H1 (cell line): ENCODE measurements at regions not wholly inside any gene's neighbourhood (a gene's known extent, or its start where the extent isn't known, plus 50 kb on each side); places are given as distances from the start of the nearest gene placed in this dataset.

Experiments used
- CTCF ChIA-PET: fragments of 300-600 bp; sonication (Branson Sonifier 250); formaldehyde crosslinking; loops from one replicate; lab custom pipeline; 2021; ENCODE audit not compliant: partially characterized antibody; lab: Charles Lee
- POLR2A ChIA-PET: fragments of 300-600 bp; sonication (Branson Sonifier 250); formaldehyde crosslinking; loops from one replicate; lab custom pipeline; 2021; ENCODE audit warnings: inconsistent platforms; ENCODE audit not compliant: partially characterized antibody; lab: Charles Lee
- DNase-seq, 2 experiments: peaks; one replicate each; pipeline versions ENCODE4 v3.0.0 to v3.0.0-alpha.2; 2010 to 2022; ENCODE audit warnings: low spot score in 2 of 2, low read depth in 1 of 2, mixed read lengths in 1 of 2
- FAIRE-seq: peaks from 2 replicates; lab custom pipeline; 2011; peaks lifted over from hg19 to GRCh38; lab: Jason Lieb, UNC
- H2AFZ ChIP-seq: 2 replicates; pipeline ENCODE4 v1.8.1; 2012; ENCODE audit warnings: low read length, inconsistent platforms
- H2AK5ac ChIP-seq: 2 replicates; pipeline ENCODE4 v1.6.1; 2013; ENCODE audit warnings: low read depth, low read length
- H2BK120ac ChIP-seq: replicated peaks from 2 replicates; pipeline ENCODE3; 2013; ENCODE audit warnings: low read depth, low read length, inconsistent platforms
- H2BK12ac ChIP-seq: 2 replicates; pipeline ENCODE4 v1.6.1; 2013; ENCODE audit warnings: low read depth, low read length
- H2BK15ac ChIP-seq: 2 replicates; pipeline ENCODE4 v1.6.1; 2013; ENCODE audit warnings: low read length
- H2BK20ac ChIP-seq: 2 replicates; pipeline ENCODE4 v1.6.1; 2013; ENCODE audit warnings: low read length
- H2BK5ac ChIP-seq: 2 replicates; pipeline ENCODE4 v1.6.1; 2013; ENCODE audit warnings: low read depth, low read length
- H3K14ac ChIP-seq: 2 replicates; pipeline ENCODE4 v1.6.1; 2013; ENCODE audit warnings: inconsistent platforms; ENCODE audit not compliant: insufficient read length
- H3K18ac ChIP-seq: 2 replicates; pipeline ENCODE4 v1.6.1; 2013; ENCODE audit warnings: low read length; ENCODE audit errors: extremely low read depth
- H3K23ac ChIP-seq: 2 replicates; pipeline ENCODE4 v1.6.1; 2013; ENCODE audit warnings: inconsistent platforms; ENCODE audit not compliant: insufficient read length
- H3K23me2 ChIP-seq: 2 replicates; pipeline ENCODE4 v1.6.1; 2013; ENCODE audit warnings: low read depth, low read length
- H3K27ac ChIP-seq: 2 replicates; pipeline ENCODE4 v1.6.1; 2011; ENCODE audit warnings: low read depth, low read length, inconsistent platforms
- H3K27me3 ChIP-seq, 4 experiments: replicated peaks in 1 of 4; 1 replicate in 1 of 4; 2 replicates in 3 of 4; pipeline versions ENCODE4 v1.6.1 to v1.8.1; 2011 to 2013; ENCODE audit warnings: low read length in 3 of 4, mild to moderate bottlenecking in 3 of 4, inconsistent platforms in 2 of 4, mixed read lengths in 2 of 4, moderate library complexity in 1 of 4; ENCODE audit not compliant: control insufficient read depth in 3 of 4, insufficient read depth in 3 of 4; ENCODE audit errors: extremely low read depth in 1 of 4
- H3K36me3 ChIP-seq, 4 experiments: 2 replicates each; pipeline versions ENCODE4 v1.6.1 to v1.8.1; 2011 to 2013; ENCODE audit warnings: mild to moderate bottlenecking in 4 of 4, low read length in 3 of 4, moderate library complexity in 2 of 4, control low read depth in 1 of 4, inconsistent platforms in 1 of 4; ENCODE audit not compliant: insufficient read depth in 4 of 4, control insufficient read depth in 2 of 4
- H3K4ac ChIP-seq: replicated peaks from 2 replicates; pipeline ENCODE3; 2013; ENCODE audit warnings: low read length, low read depth, mixed read lengths, inconsistent platforms; ENCODE audit not compliant: insufficient read length
- H3K4me1 ChIP-seq, 4 experiments: replicated peaks in 1 of 4; 1 replicate in 1 of 4; 2 replicates in 3 of 4; pipeline versions ENCODE4 v1.6.1 to v1.8.1; 2011 to 2013; ENCODE audit warnings: low read length in 3 of 4, inconsistent platforms in 2 of 4, mixed read lengths in 1 of 4; ENCODE audit not compliant: insufficient read depth in 4 of 4, control insufficient read depth in 3 of 4
- H3K4me2 ChIP-seq, 2 experiments: 2 replicates each; pipeline versions ENCODE4 v1.6.1 to v1.8.1; 2011 to 2013; ENCODE audit warnings: low read depth in 2 of 2, low read length in 2 of 2, control low read depth in 1 of 2, inconsistent platforms in 1 of 2, mild to moderate bottlenecking in 1 of 2; ENCODE audit not compliant: insufficient read depth in 1 of 2
- H3K4me3 ChIP-seq, 4 experiments: fragments of 200-600, 300-600 bp in 1 of 4; sonication (generic), shearing (Covaris generic), sonication (Bioruptor Twin) in 1 of 4; 2 replicates each; pipeline versions ENCODE4 v1.5.1 to v1.8.1; 2011 to 2016; ENCODE audit warnings: low read length in 4 of 4, low read depth in 3 of 4, control low read depth in 2 of 4, inconsistent platforms in 2 of 4, mild to moderate bottlenecking in 2 of 4, mixed read lengths in 1 of 4, moderate library complexity in 1 of 4; ENCODE audit not compliant: insufficient read depth in 2 of 4; ENCODE audit errors: extremely low read depth in 1 of 4
- H3K56ac ChIP-seq: replicated peaks from 2 replicates; pipeline ENCODE3; 2013; ENCODE audit warnings: low read depth, mild to moderate bottlenecking, mixed read lengths, low read length, inconsistent platforms; ENCODE audit not compliant: insufficient read length
- H3K79me1 ChIP-seq: 2 replicates; pipeline ENCODE4 v1.6.1; 2013; ENCODE audit warnings: low read depth, low read length, control low read depth
- H3K79me2 ChIP-seq, 2 experiments: 2 replicates each; pipeline versions ENCODE4 v1.6.1 to v1.8.1; 2012 to 2013; ENCODE audit warnings: low read length in 2 of 2, mild to moderate bottlenecking in 2 of 2, inconsistent platforms in 1 of 2; ENCODE audit not compliant: insufficient read depth in 2 of 2, control insufficient read depth in 1 of 2
- H3K9ac ChIP-seq, 4 experiments: replicated peaks in 1 of 4; 1 replicate in 1 of 4; 2 replicates in 3 of 4; pipeline versions ENCODE4 v1.6.1 to v1.8.1; 2011 to 2013; ENCODE audit warnings: low read depth in 3 of 4, low read length in 3 of 4, control low read depth in 2 of 4, mild to moderate bottlenecking in 2 of 4, moderate library complexity in 2 of 4, inconsistent platforms in 1 of 4; ENCODE audit errors: extremely low read depth in 1 of 4
- H3K9me3 ChIP-seq, 2 experiments: 2 replicates each; pipeline versions ENCODE4 v1.6.1 to v1.8.1; 2012 to 2013; ENCODE audit warnings: mild to moderate bottlenecking in 2 of 2, moderate library complexity in 2 of 2, control low read depth in 1 of 2, inconsistent platforms in 1 of 2, low read depth in 1 of 2, low read length in 1 of 2, mixed read lengths in 1 of 2; ENCODE audit not compliant: insufficient read depth in 2 of 2
- H4K20me1 ChIP-seq, 2 experiments: replicated peaks in 1 of 2; 2 replicates each; pipeline versions ENCODE3 to v1.8.1; 2011 to 2013; ENCODE audit warnings: inconsistent platforms in 2 of 2, low read length in 2 of 2, mild to moderate bottlenecking in 1 of 2; ENCODE audit not compliant: insufficient read depth in 2 of 2, control insufficient read depth in 1 of 2
- H4K5ac ChIP-seq: 2 replicates; pipeline ENCODE4 v1.6.1; 2013; ENCODE audit warnings: low read length, low read depth, mixed read lengths, inconsistent platforms; ENCODE audit not compliant: insufficient read length
- H4K8ac ChIP-seq: 2 replicates; pipeline ENCODE4 v1.8.0; 2013; ENCODE audit warnings: mild to moderate bottlenecking, moderate library complexity, low read length, inconsistent platforms; ENCODE audit not compliant: insufficient read depth; ENCODE audit errors: extremely low read depth
- H4K91ac ChIP-seq: replicated peaks from 2 replicates; pipeline ENCODE3; 2013; ENCODE audit warnings: low read length, mixed read lengths, inconsistent platforms; ENCODE audit not compliant: insufficient read length
- BACH1 ChIP-seq: IDR thresholded peaks from 2 replicates; pipeline ENCODE4 v1.6.1; 2012; ENCODE audit warnings: low read length, improper control_type of control experiment
- CHD1 ChIP-seq: IDR thresholded peaks from 2 replicates; pipeline ENCODE4 v1.6.1; 2012; ENCODE audit warnings: low read depth, low read length, improper control_type of control experiment
- CHD2 ChIP-seq: IDR thresholded peaks from 2 replicates; pipeline ENCODE4 v1.6.1; 2012; ENCODE audit warnings: low read length, improper control_type of control experiment
- GABPA ChIP-seq: IDR thresholded peaks from 2 replicates; pipeline ENCODE4 v1.6.1; 2011; ENCODE audit warnings: mild to moderate bottlenecking, low read length, moderate library complexity, borderline replicate concordance; ENCODE audit not compliant: insufficient read depth
- HDAC2 ChIP-seq, 2 experiments: fragments of 300-600 bp in 1 of 2; sonication (generic) in 1 of 2; IDR thresholded peaks; 2 replicates each; pipeline ENCODE4 v1.6.1; 2011 to 2012; ENCODE audit warnings: low read depth in 2 of 2, low read length in 2 of 2, mild to moderate bottlenecking in 2 of 2, moderate library complexity in 2 of 2, borderline replicate concordance in 1 of 2, inconsistent platforms in 1 of 2
- HDAC6 ChIP-seq: IDR thresholded peaks from one replicate; pipeline ENCODE4 v1.7.1; 2012; ENCODE audit warnings: low read depth, mild to moderate bottlenecking, inconsistent platforms, low read length, moderate library complexity
- KDM5A ChIP-seq: fragments of 200-600 bp; IDR thresholded peaks from 2 replicates; pipeline ENCODE4 v1.7.1; 2012; ENCODE audit warnings: mild to moderate bottlenecking, low read length, inconsistent platforms, mixed read lengths
- PHF8 ChIP-seq: fragments of 200-600 bp; sonication (generic); conservative IDR thresholded peaks from 2 replicates; pipeline ENCODE4 v1.7.1; 2012; ENCODE audit warnings: low read depth, mild to moderate bottlenecking, inconsistent platforms, low read length, moderate library complexity
- RAD21 ChIP-seq, 2 experiments: IDR thresholded peaks in 1 of 2; conservative IDR thresholded peaks in 1 of 2; 2 replicates each; pipeline ENCODE4 v1.6.1; 2011; ENCODE audit warnings: low read depth in 2 of 2, low read length in 2 of 2, improper control_type of control experiment in 1 of 2, inconsistent platforms in 1 of 2, mild to moderate bottlenecking in 1 of 2, moderate library complexity in 1 of 2
- RFX5 ChIP-seq: IDR thresholded peaks from 2 replicates; pipeline ENCODE4 v1.6.1; 2011; ENCODE audit warnings: low read depth, low read length, improper control_type of control experiment, borderline replicate concordance
- RXRA ChIP-seq: IDR thresholded peaks from 2 replicates; pipeline ENCODE4 v1.6.1; 2011; ENCODE audit warnings: low read depth, mild to moderate bottlenecking, low read length, moderate library complexity; ENCODE audit not compliant: insufficient read depth
- SIN3A ChIP-seq, 2 experiments: IDR thresholded peaks in 1 of 2; conservative IDR thresholded peaks in 1 of 2; 2 replicates each; pipeline ENCODE4 v1.6.1; 2011 to 2012; ENCODE audit warnings: low read length in 2 of 2, improper control_type of control experiment in 1 of 2, low read depth in 1 of 2, mild to moderate bottlenecking in 1 of 2
- ZNF274 ChIP-seq: IDR thresholded peaks from 2 replicates; pipeline ENCODE4 v1.7.0; 2012; ENCODE audit warnings: low read length, borderline replicate concordance; ENCODE audit errors: extremely low read depth
- WGBS, 2 experiments: shearing (Covaris generic) in 1 of 2; methylation state at CpG; one replicate each; pipeline versions ENCODE4 v1.1.6 to v1.1.7; 2013 to 2015; ENCODE audit warnings: low lambda C conversion rate in 2 of 2, mixed read lengths in 2 of 2, inconsistent platforms in 1 of 2, low coverage in 1 of 2, missing lambda C conversion rate in 1 of 2; ENCODE audit not compliant: insufficient replicate concordance in 2 of 2, insufficient coverage in 1 of 2, insufficient read length in 1 of 2; ENCODE audit errors: extremely low coverage in 1 of 2, missing lambda C conversion rate in 1 of 2; 5-methylcytosine and 5-hydroxymethylcytosine counted together
- TF ChIP-seq, protein P1 (sequence below): IDR thresholded peaks from 2 replicates; pipeline ENCODE4 v1.6.1; 2012; ENCODE audit warnings: inconsistent platforms

- no peak overlapping the region for H3K4ac ChIP-seq
- H4K5ac ChIP-seq: no peak overlapping the region
- H3K4me3 ChIP-seq: no peak overlapping the region
- no peak overlapping the region for H4K91ac ChIP-seq
- no peaks in the 10 kb centered on the region for H3K79me2 ChIP-seq
- no peaks in the 10 kb centered on the region for H3K36me3 ChIP-seq
- no peak overlapping the region for H3K18ac ChIP-seq
- H2BK20ac ChIP-seq: no peak overlapping the region
- H3K9me3 ChIP-seq: no peaks in the 10 kb centered on the region
- 96% methylated on average over 5 of the region's 5 CpGs; no CpG with 5 or more reads in 1 of the 2 experiments for WGBS, 2 experiments
- H3K14ac ChIP-seq: no peak overlapping the region
- peaks cover 0 to 6% (median 2%) of the 10 kb centered on the region in 4 experiments; a peak in 1 of 7 replicates for H3K4me1 ChIP-seq
- no peak overlapping the region for H2BK12ac ChIP-seq
- H3K23me2 ChIP-seq: peaks cover 2% of the 10 kb centered on the region; the same call in 1 of the 2 replicates
- H4K8ac ChIP-seq: no peak overlapping the region
- no peak overlapping the region for H3K9ac ChIP-seq
- H2BK15ac ChIP-seq: no peak overlapping the region
- POLR2A ChIA-PET: no interaction called here
- no peak overlapping the region for H3K23ac ChIP-seq
- no peak overlapping the region for H3K56ac ChIP-seq
- DNase-seq (no peak), FAIRE-seq (no peak)
- no peaks in the 10 kb centered on the region for H3K27me3 ChIP-seq
- no peaks in the 10 kb centered on the region for H3K79me1 ChIP-seq
- H2BK120ac ChIP-seq: no peak overlapping the region
- no peak overlapping the region for H3K4me2 ChIP-seq
- no peaks in the 10 kb centered on the region for H4K20me1 ChIP-seq
- H2AK5ac ChIP-seq: no peak overlapping the region
- CTCF ChIA-PET: no interaction called here
- H2AFZ ChIP-seq: no peak overlapping the region
- H2BK5ac ChIP-seq: no peak overlapping the region
- no peak overlapping the region for H3K27ac ChIP-seq
- TF ChIP-seq CHD2 (no peak), KDM5A (no peak), PHF8 (no peak), RAD21 (IDR thresholded peaks at IDR 0.05 in 1 of 2, conservative IDR thresholded peaks at IDR 0.05 in 1 of 2; ENCODE audit: low read depth in 2 of 2, low read length in 2 of 2) (no peak), RFX5 (no peak), HDAC2 (IDR thresholded peaks at IDR 0.05; ENCODE audit: borderline replicate concordance in 1 of 2, low read depth in 2 of 2, low read length in 2 of 2) (no peak), ZNF274 (no peak), GABPA (no peak), BACH1 (no peak), CHD1 (no peak), HDAC6 (no peak), SIN3A (conservative IDR thresholded peaks at IDR 0.05 in 1 of 2, IDR thresholded peaks at IDR 0.05 in 1 of 2; ENCODE audit: low read depth in 1 of 2, low read length in 2 of 2) (no peak), RXRA (no peak)
- TF ChIP-seq, protein P1, sequence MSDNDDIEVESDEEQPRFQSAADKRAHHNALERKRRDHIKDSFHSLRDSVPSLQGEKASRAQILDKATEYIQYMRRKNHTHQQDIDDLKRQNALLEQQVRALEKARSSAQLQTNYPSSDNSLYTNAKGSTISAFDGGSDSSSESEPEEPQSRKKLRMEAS: no peak
These were observed 516.4 kb downstream of the GLRX3 start for GRCh38 chr10:130652544-130652943.
